Stomach (tissue), 8 donors: ENCODE measurements at regions not wholly inside any gene's neighbourhood (a gene's known extent, or its start where the extent isn't known, plus 50 kb on each side); places are given as distances from the start of the nearest gene placed in this dataset.
"Not testable (repeated sequence)": the region's sequence is repeated elsewhere in the genome, so short reads cannot be mapped to it uniquely, and the experiment has no call there.

ENCODE experiments used
- DNase-seq, 2 donors: peaks; one replicate each; pipeline versions ENCODE4 v3.0.0 to v3.0.0-alpha.2; 2013 to 2019
- H3K27ac ChIP-seq, 5 donors: fragments of 200-600 bp in 4 of 5; sonication (generic) in 4 of 5; one replicate each; pipeline ENCODE4 v1.5.1; 2013 to 2019; ENCODE audit warnings: mild to moderate bottlenecking in 1 of 5, moderate library complexity in 1 of 5
- H3K27me3 ChIP-seq, 3 donors: fragments of 200-600 bp; sonication (generic); one replicate each; pipeline ENCODE4 v1.5.1; 2017 to 2019; ENCODE audit warnings: mixed run types in 1 of 3
- H3K36me3 ChIP-seq, 4 donors: fragments of 200-600 bp; sonication (generic); 1 replicate in 3 of 4; 2 replicates in 1 of 4; pipeline ENCODE4 v1.5.1; 2016 to 2019
- H3K4me1 ChIP-seq, 4 donors: fragments of 200-600 bp; sonication (generic); one replicate each; pipeline ENCODE4 v1.5.1; 2016 to 2019
- H3K4me3 ChIP-seq, 4 donors: fragments of 200-600 bp; sonication (generic) in 3 of 4; one replicate each; pipeline ENCODE4 v1.5.1; 2016 to 2019; ENCODE audit warnings: mild to moderate bottlenecking in 1 of 4
- H3K9me3 ChIP-seq, 4 donors: fragments of 200-600 bp; sonication (generic); one replicate each; pipeline ENCODE4 v1.5.1; 2016 to 2019
- EP300 ChIP-seq: sonication (generic); formaldehyde crosslinking; IDR thresholded peaks from one replicate; pipeline ENCODE4 v1.6.1; 2017; ENCODE audit warnings: antibody characterized with exemption
- POLR2A ChIP-seq, 4 donors: fragments of 450-650 bp; IDR thresholded peaks; one replicate each; pipeline ENCODE4 v1.6.1; 2016; ENCODE audit warnings: antibody characterized with exemption in 4 of 4, control low read depth in 2 of 4, mild to moderate bottlenecking in 1 of 4, moderate library complexity in 1 of 4
- POLR2AphosphoS5 ChIP-seq, 3 donors: sonication (generic); formaldehyde crosslinking; IDR thresholded peaks; one replicate each; pipeline ENCODE4 v1.6.1; 2016; ENCODE audit warnings: antibody characterized with exemption in 3 of 3
- WGBS, 5 donors: extraction: QIAGEN DNeasy Blood & Tissue Kit in 3 of 5; methylation state at CpG; one replicate each; pipeline versions ENCODE4 v1.1.5 to v1.1.7; 2013 to 2018; 5-methylcytosine and 5-hydroxymethylcytosine counted together
- intact Hi-C: fragments of 100-400 bp; cut with DNase I; formaldehyde crosslinking; loops from one replicate; pipeline ENCODE4 v1.15.1; 2023; ENCODE audit warnings: low total_unique reads
- TF ChIP-seq, protein P1 (sequence below), 7 experiments: fragments of 450-650 bp in 4 of 7; fragments of 200-600 bp in 3 of 7; sonication (generic) in 3 of 7; IDR thresholded peaks; one replicate each; pipeline ENCODE4 v1.5.1; 2016 to 2019; ENCODE audit warnings: antibody characterized with exemption in 7 of 7, control low read depth in 2 of 7, mild to moderate bottlenecking in 1 of 7
- donor health status: healthy with polysubstance abuse.
- donor health status: Bipolar disorder and iron deficiency.
- donor health status: healthy.

DNA sequence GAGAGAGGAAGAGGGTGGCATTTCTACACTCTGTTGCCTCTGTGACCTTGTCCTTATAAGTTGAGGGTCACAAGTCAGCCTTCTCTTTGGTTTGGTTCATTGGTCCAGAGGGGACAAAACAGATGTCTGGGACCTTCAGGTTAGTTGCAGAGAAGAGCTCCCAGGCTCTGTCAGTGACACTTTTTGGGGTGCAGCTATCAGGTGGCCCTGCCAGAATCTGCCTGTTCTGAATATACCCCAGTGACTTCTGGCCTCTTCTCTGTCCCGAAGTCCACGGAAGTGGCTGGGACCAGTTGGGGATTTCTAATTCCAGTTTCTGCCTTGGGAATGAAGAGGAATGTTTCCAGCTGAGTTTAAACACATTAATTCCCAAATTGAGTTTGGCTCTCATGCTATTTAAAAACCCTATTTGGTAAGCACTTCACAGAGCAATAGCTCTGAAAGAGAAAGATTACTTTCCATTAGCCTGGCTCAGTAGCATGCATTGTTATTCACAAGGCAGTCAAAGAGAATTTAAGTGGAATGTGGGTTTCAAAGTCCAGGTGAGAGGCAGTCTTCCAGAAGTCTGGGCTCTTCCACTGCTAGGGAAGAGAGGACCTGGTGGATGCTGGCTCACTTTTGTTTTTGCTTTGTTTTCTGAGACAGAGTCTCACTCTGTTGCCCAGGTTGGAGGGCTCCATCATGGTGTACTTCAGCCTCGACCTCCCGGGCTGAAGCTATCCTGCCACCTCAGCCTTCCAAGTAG lies 237.8 kb upstream of the GALNT17 start:
- H3K9me3 ChIP-seq = peaks cover 0 to 29% (median 8%) of the 10 kb centered on the region in 4 donors
- WGBS, 5 donors = 68 to 78% (median 73%) methylated on average over 4 of the region's 4 CpGs
- no peak overlapping the region for H3K27ac ChIP-seq
- H3K27me3 ChIP-seq = no peaks in the 10 kb centered on the region
- no peak for TF ChIP-seq POLR2A (IDR thresholded peaks at IDR 0.05)
- TF ChIP-seq, protein P1, sequence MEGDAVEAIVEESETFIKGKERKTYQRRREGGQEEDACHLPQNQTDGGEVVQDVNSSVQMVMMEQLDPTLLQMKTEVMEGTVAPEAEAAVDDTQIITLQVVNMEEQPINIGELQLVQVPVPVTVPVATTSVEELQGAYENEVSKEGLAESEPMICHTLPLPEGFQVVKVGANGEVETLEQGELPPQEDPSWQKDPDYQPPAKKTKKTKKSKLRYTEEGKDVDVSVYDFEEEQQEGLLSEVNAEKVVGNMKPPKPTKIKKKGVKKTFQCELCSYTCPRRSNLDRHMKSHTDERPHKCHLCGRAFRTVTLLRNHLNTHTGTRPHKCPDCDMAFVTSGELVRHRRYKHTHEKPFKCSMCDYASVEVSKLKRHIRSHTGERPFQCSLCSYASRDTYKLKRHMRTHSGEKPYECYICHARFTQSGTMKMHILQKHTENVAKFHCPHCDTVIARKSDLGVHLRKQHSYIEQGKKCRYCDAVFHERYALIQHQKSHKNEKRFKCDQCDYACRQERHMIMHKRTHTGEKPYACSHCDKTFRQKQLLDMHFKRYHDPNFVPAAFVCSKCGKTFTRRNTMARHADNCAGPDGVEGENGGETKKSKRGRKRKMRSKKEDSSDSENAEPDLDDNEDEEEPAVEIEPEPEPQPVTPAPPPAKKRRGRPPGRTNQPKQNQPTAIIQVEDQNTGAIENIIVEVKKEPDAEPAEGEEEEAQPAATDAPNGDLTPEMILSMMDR (IDR thresholded peaks at IDR 0.05) = no peak
- H3K36me3 ChIP-seq = no peaks in the 10 kb centered on the region
- peak in 1 of 2 donors; percentile 32 for DNase-seq
- no peak overlapping the region for H3K4me3 ChIP-seq
- H3K4me1 ChIP-seq = no peaks in the 10 kb centered on the region
- intact Hi-C loops = no loop called here

GRCh38 chr7:70894799-70895198 lies 237.1 kb upstream of the GALNT17 start:
- H3K9me3 ChIP-seq = peaks cover 0 to 25% (median 6%) of the 10 kb centered on the region in 4 donors
- DNase-seq = no peak
- no peaks in the 10 kb centered on the region for H3K4me1 ChIP-seq
- H3K27ac ChIP-seq = no peak overlapping the region
- no peak for TF ChIP-seq EP300
- no peak for TF ChIP-seq POLR2AphosphoS5 (IDR thresholded peaks at IDR 0.05)
- TF ChIP-seq, protein P1 (IDR thresholded peaks at IDR 0.05) = no peak
- TF ChIP-seq POLR2A (IDR thresholded peaks at IDR 0.05) = no peak
- intact Hi-C loops = no loop called here
- WGBS, 5 donors = 82 to 89% (median 84%) methylated on average over 6 of the region's 6 CpGs
- H3K36me3 ChIP-seq = no peaks in the 10 kb centered on the region
- H3K27me3 ChIP-seq = no peaks in the 10 kb centered on the region
- no peak overlapping the region for H3K4me3 ChIP-seq

DNA sequence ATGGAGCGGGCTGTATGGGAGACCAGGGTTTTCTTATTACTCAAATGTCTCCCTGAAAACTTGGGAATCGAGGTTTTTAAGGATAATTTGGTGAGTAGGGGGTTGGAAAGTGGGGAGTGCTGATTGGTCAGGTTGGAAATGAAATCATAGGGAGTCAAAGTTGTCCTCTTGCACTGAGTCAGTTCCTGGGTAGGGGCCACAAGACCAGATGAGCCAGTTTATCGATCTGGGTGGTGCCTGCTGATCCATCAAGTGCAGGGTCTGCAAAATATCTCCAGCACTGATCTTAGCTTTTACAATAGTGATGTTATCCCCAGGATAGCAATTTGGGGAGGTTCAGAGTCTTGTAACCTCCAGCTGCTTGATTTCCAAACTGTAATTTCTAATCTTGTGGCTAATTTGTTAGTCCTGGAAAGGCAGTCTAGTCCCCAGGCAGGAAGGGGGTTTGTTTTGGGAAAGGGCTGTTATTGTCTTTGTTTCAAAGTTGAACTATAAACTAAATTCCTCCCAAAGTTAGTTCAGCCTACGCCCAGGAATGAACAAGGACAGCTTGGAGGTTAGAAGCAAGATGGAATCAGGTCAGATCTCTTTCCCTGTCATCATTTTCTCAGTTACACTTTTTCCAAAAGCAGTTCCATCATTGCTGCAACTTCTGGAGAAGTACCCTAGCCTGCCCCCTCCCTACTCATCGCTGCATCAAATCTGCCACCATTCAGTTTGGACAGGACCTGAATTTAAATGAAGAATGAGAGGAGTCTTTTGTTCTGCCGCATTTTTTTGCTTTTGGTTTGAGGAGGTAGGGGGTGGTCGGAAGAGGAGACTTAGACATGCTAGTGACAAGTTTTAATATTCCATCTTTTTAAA lies 236.4 kb upstream of the GALNT17 start:
- H3K9me3 ChIP-seq = peaks cover 0 to 18% (median 2%) of the 10 kb centered on the region in 4 donors
- H3K27ac ChIP-seq, intact Hi-C loops, H3K4me1 ChIP-seq, H3K27me3 ChIP-seq, H3K4me3 ChIP-seq, H3K36me3 ChIP-seq: not testable (repeated sequence)
- peak in 1 of 2 donors; percentile 37 for DNase-seq
- WGBS, 5 donors = 54 to 60% (median 55%) methylated on average over 7 of the region's 7 CpGs

- Histone ChIP-seq H3K27me3 (no peaks in the 10 kb centered on the region), H3K9me3 (peaks cover 0 to 15% (median 2%) of the 10 kb centered on the region in 4 donors), H3K4me3 (no peak overlapping the region), H3K4me1 (no peaks in the 10 kb centered on the region), H3K36me3 (no peaks in the 10 kb centered on the region), H3K27ac (no peak overlapping the region)
- TF ChIP-seq, protein P1 (IDR thresholded peaks at IDR 0.05) = no peak
- TF ChIP-seq POLR2AphosphoS5 (IDR thresholded peaks at IDR 0.05) = no peak
- no peak for TF ChIP-seq POLR2A (IDR thresholded peaks at IDR 0.05)
- TF ChIP-seq EP300 = no peak
- intact Hi-C loops = no loop called here
- WGBS, 5 donors = 75 to 86% (median 85%) methylated on average over 6 of the region's 6 CpGs
- no peak for DNase-seq
Observed at GRCh38 chr7:70907259-70908247, 224.4 kb upstream of the GALNT17 start.
